Tibial nerve (tissue), 3 donors: ENCODE measurements at regions not wholly inside any gene's neighbourhood (a gene's known extent, or its start where the extent isn't known, plus 50 kb on each side); places are given as distances from the start of the nearest gene placed in this dataset.

ENCODE experiments used
- CTCF ChIP-seq, 5 experiments: fragments of 200-600 bp in 3 of 5; fragments of 450-650 bp in 2 of 5; sonication (generic) in 3 of 5; IDR thresholded peaks; one replicate each; pipeline ENCODE4 v1.5.1; 2016 to 2019; ENCODE audit warnings: antibody characterized with exemption in 5 of 5, mild to moderate bottlenecking in 3 of 5, moderate library complexity in 2 of 5
- POLR2A ChIP-seq, 2 donors: fragments of 450-650 bp; IDR thresholded peaks; one replicate each; pipeline ENCODE4 v1.6.1; 2017; ENCODE audit warnings: antibody characterized with exemption in 2 of 2, mild to moderate bottlenecking in 2 of 2, moderate library complexity in 2 of 2

GRCh38 chr9:2502210-2502609 lies 119.4 kb upstream of the VLDLR start:
- TF ChIP-seq CTCF (IDR thresholded peaks at IDR 0.05) (no peak), POLR2A (IDR thresholded peaks at IDR 0.05) (no peak)
